Ovary (tissue), 7 donors: ENCODE measurements at regions not wholly inside any gene's neighbourhood (a gene's known extent, or its start where the extent isn't known, plus 50 kb on each side); places are given as distances from the start of the nearest gene placed in this dataset.

ENCODE experiments used
- DNase-seq, 5 donors: peaks; one replicate each; pipeline ENCODE4 v3.0.0-alpha.2; 2019 to 2020
- H3K27ac ChIP-seq, 2 donors: fragments of 200-600 bp; one replicate each; pipeline versions ENCODE4 v1.5.1 to v1.8.0; 2019 to 2022
- H3K27me3 ChIP-seq: fragments of 200-600 bp; one replicate; pipeline ENCODE4 v1.8.0; 2022
- H3K36me3 ChIP-seq: fragments of 200-600 bp; sonication (generic); one replicate; pipeline ENCODE4 v1.5.1; 2019
- H3K4me1 ChIP-seq: one replicate; pipeline ENCODE4 v1.8.1; 2013; ENCODE audit warnings: mild to moderate bottlenecking, moderate library complexity; ENCODE audit not compliant: insufficient read depth
- H3K4me3 ChIP-seq: fragments of 200-600 bp; sonication (generic); one replicate; pipeline ENCODE4 v1.5.1; 2017
- H3K9me3 ChIP-seq, 2 donors: fragments of 200-600 bp in 1 of 2; sonication (generic) in 1 of 2; one replicate each; pipeline versions ENCODE4 v1.5.1 to v1.8.1; 2013 to 2019; ENCODE audit warnings: mild to moderate bottlenecking in 1 of 2, moderate library complexity in 1 of 2
- EP300 ChIP-seq: sonication (generic); formaldehyde crosslinking; IDR thresholded peaks from one replicate; pipeline ENCODE4 v1.6.1; 2017; ENCODE audit warnings: antibody characterized with exemption
- POLR2A ChIP-seq: fragments of 450-650 bp; IDR thresholded peaks from one replicate; pipeline ENCODE4 v1.6.1; 2017; ENCODE audit warnings: antibody characterized with exemption, mild to moderate bottlenecking, moderate library complexity
- WGBS, 3 donors: extraction: QIAGEN DNeasy Blood & Tissue Kit in 1 of 3; methylation state at CpG; one replicate each; pipeline versions ENCODE4 v1.1.5 to v1.1.7; 2013 to 2017; 5-methylcytosine and 5-hydroxymethylcytosine counted together
- intact Hi-C, 4 donors: fragments of 100-400 bp; cut with DNase I; formaldehyde crosslinking; loops; one replicate each; pipeline versions ENCODE4 v1.11.0 to v1.15.1; 2022 to 2023
- TF ChIP-seq, protein P1 (sequence below), 3 donors: fragments of 450-650 bp in 2 of 3; fragments of 200-600 bp in 1 of 3; IDR thresholded peaks; one replicate each; pipeline versions ENCODE4 v1.5.1 to v1.8.0; 2016 to 2022; ENCODE audit warnings: antibody characterized with exemption in 3 of 3, mild to moderate bottlenecking in 1 of 3
- donor health status: DM: no; HTN: no; CAD: no; lungs with moderate emphysema.
- donor health status: DM: no; HTN: no; CAD: no.
- donor health status: Bipolar disorder and iron deficiency.
- donor health status: DM: no; HTN: no; CAD: no.
- donor health status: DM: yes; HTN: yes; CAD: no.

DNA sequence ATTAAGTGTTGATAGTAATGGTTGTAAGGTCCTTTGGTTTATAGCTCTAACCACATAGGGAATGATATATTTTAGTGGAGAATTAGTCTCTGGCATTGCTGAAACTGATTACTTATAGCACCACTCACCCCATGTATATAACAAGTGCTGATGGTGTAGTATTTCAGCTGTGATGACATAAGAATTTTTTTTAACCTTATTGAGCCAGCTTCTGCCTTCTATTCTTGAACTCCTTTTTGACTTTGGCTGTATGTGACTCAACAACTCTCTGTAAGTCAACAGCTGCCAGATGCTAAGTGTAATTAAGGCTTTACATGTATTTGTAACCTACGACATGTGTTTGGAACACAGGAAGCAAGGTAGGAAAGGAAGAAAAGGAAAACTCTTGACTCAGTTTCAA lies 929.6 kb upstream of the WWC1 start:
- Histone ChIP-seq H3K4me1 (no peaks in the 10 kb centered on the region), H3K27ac (no peak overlapping the region), H3K27me3 (no peaks in the 10 kb centered on the region), H3K9me3 (no peaks in the 10 kb centered on the region), H3K36me3 (no peaks in the 10 kb centered on the region), H3K4me3 (no peak overlapping the region)
- TF ChIP-seq EP300 (no peak), POLR2A (no peak)
- TF ChIP-seq, protein P1, sequence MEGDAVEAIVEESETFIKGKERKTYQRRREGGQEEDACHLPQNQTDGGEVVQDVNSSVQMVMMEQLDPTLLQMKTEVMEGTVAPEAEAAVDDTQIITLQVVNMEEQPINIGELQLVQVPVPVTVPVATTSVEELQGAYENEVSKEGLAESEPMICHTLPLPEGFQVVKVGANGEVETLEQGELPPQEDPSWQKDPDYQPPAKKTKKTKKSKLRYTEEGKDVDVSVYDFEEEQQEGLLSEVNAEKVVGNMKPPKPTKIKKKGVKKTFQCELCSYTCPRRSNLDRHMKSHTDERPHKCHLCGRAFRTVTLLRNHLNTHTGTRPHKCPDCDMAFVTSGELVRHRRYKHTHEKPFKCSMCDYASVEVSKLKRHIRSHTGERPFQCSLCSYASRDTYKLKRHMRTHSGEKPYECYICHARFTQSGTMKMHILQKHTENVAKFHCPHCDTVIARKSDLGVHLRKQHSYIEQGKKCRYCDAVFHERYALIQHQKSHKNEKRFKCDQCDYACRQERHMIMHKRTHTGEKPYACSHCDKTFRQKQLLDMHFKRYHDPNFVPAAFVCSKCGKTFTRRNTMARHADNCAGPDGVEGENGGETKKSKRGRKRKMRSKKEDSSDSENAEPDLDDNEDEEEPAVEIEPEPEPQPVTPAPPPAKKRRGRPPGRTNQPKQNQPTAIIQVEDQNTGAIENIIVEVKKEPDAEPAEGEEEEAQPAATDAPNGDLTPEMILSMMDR (IDR thresholded peaks at IDR 0.05): no peak
- DNase-seq: no peak
- 87 to 88% (median 88%) methylated on average over 1 of the region's 1 CpG for WGBS, 3 donors
- intact Hi-C loops: no loop called here

DNA sequence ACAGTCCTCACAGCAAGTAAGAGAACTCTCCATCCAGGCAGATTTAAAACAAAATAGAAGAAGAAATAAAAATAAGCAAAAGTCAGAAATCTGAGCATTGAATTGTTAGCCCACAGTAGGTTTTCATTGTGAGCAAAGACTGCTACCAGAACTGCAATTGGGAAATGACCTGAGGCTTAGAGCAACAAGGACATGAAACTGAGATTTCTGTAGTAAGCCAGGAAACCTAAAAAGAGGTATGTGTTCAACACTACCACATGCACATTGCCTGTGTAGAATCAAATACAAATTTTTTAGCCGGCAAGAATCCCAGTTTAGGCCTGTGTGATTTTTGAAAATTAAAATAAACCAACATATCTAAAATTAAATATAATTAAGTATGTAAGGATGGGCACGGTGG lies 928.4 kb upstream of the WWC1 start:
- DNase-seq: no peak
- no peak overlapping the region for H3K27ac ChIP-seq
- WGBS, 3 donors: 95 to 97% (median 96%) methylated on average over 2 of the region's 2 CpGs
- H3K36me3 ChIP-seq: no peaks in the 10 kb centered on the region
- TF ChIP-seq, protein P1 (IDR thresholded peaks at IDR 0.05): no peak
- TF ChIP-seq EP300: no peak
- no peak for TF ChIP-seq POLR2A
- H3K4me1 ChIP-seq: no peaks in the 10 kb centered on the region
- no peaks in the 10 kb centered on the region for H3K27me3 ChIP-seq
- no peaks in the 10 kb centered on the region for H3K9me3 ChIP-seq
- intact Hi-C loops: no loop called here
- H3K4me3 ChIP-seq: no peak overlapping the region

DNA sequence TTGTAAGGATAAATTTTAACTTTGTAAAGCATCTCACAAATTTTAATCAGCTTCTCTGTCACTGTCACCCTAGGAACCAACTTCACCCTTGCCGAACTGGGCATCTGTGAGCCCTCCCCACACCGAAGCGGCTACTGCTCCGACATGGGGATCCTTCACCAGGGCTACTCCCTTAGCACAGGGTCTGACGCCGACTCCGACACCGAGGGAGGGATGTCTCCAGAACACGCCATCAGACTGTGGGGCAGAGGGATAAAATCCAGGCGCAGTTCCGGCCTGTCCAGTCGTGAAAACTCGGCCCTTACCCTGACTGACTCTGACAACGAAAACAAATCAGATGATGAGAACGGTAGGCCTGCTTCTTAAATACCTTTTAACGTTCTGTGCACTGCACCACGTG lies 916.3 kb upstream of the WWC1 start:
- no peak for DNase-seq
- H3K9me3 ChIP-seq: no peaks in the 10 kb centered on the region
- no peaks in the 10 kb centered on the region for H3K27me3 ChIP-seq
- H3K4me1 ChIP-seq: no peaks in the 10 kb centered on the region
- no peak overlapping the region for H3K27ac ChIP-seq
- intact Hi-C loops: no loop called here
- TF ChIP-seq, protein P1 (IDR thresholded peaks at IDR 0.05): no peak
- TF ChIP-seq POLR2A (no peak), EP300 (no peak)
- WGBS, 3 donors: 77 to 84% (median 82%) methylated on average over 17 of the region's 17 CpGs
- no peaks in the 10 kb centered on the region for H3K36me3 ChIP-seq
- H3K4me3 ChIP-seq: no peak overlapping the region

DNA sequence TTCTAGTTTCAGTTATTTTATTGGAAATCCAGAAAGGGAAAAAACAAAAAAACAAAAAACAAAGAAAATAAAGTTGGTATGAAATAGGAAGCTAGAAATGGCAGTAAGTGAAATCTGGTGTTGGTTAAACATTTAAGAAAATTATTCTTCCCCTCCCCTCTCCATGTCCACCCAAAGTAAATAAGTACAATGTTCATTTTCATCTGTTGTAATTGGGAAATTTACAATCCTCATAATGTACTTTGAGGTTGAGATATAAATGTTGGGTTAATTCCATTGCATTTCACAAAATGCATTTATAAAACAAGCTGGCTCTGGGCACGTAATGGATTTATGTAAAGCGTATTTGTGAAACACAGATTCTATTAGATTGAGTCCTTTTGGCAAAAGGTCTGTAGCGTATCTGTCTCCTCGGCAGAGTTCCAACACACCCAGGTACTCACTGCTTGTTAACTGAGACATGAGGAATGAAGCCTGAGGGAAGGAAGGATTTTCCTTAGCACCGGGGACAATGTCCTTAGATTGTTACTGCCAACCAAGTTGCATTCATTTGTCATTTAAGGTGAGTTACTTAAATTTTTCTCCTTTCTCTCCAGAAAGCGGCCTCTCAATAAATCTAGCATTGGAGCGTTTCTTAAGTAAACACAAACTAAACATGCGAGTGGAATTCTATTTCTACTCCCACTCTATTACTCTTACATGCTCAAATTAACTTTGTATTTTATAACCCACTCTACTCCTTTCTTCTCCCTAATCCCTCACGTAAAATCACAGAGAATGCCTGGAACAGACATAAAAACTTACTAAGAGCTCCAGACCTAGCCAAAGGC lies 912.3 kb upstream of the WWC1 start:
- Histone ChIP-seq H3K27me3 (no peaks in the 10 kb centered on the region), H3K4me3 (no peak overlapping the region), H3K36me3 (no peaks in the 10 kb centered on the region), H3K27ac (no peak overlapping the region), H3K9me3 (no peaks in the 10 kb centered on the region), H3K4me1 (no peaks in the 10 kb centered on the region)
- WGBS, 3 donors: 50 to 64% (median 58%) methylated on average over 9 of the region's 9 CpGs
- no peak for TF ChIP-seq EP300
- TF ChIP-seq, protein P1 (IDR thresholded peaks at IDR 0.05): no peak
- DNase-seq: no peak
- intact Hi-C loops: no loop called here
